Chondrocyte (in vitro differentiated cells): ENCODE measurements at regions not wholly inside any gene's neighbourhood (a gene's known extent, or its start where the extent isn't known, plus 50 kb on each side); places are given as distances from the start of the nearest gene placed in this dataset.

ENCODE experiments used
- DNase-seq: peaks from one replicate; pipeline ENCODE4 v3.0.0; 2021; ENCODE audit warnings: mixed read lengths, low spot score
- H3K27ac Mint-ChIP-seq: one replicate; pipeline ENCODE4 v1.8.0; 2021; ENCODE audit warnings: mild to moderate bottlenecking, moderate library complexity, mixed read lengths; ENCODE audit not compliant: unreplicated experiment
- H3K27me3 Mint-ChIP-seq: 2 replicates; pipeline ENCODE4 v1.8.0; 2021; ENCODE audit warnings: low read depth, mixed read lengths
- H3K36me3 Mint-ChIP-seq: 2 replicates; pipeline ENCODE4 v1.8.0; 2021; ENCODE audit warnings: low read depth, mixed read lengths
- H3K4me1 Mint-ChIP-seq: 2 replicates; pipeline ENCODE4 v1.8.0; 2021; ENCODE audit warnings: low read depth, mild to moderate bottlenecking, mixed read lengths
- H3K4me3 Mint-ChIP-seq: one replicate; pipeline ENCODE4 v1.8.0; 2021; ENCODE audit warnings: mild to moderate bottlenecking, moderate library complexity, mixed read lengths; ENCODE audit not compliant: unreplicated experiment
- H3K9me3 Mint-ChIP-seq: 2 replicates; pipeline ENCODE4 v1.8.0; 2021; ENCODE audit warnings: low read depth, mixed read lengths
- TF ChIP-seq, protein P1 (sequence below): fragments of 200-600 bp; sonication (generic); IDR thresholded peaks from 2 replicates; pipeline ENCODE4 v1.5.0; 2021; ENCODE audit warnings: antibody characterized with exemption, mild to moderate bottlenecking, moderate library complexity

- peaks cover 2% of the 10 kb centered on the region for H3K27me3 Mint-ChIP-seq
- H3K4me3 Mint-ChIP-seq, result no peak overlapping the region
- no peak for DNase-seq
- TF ChIP-seq, protein P1, sequence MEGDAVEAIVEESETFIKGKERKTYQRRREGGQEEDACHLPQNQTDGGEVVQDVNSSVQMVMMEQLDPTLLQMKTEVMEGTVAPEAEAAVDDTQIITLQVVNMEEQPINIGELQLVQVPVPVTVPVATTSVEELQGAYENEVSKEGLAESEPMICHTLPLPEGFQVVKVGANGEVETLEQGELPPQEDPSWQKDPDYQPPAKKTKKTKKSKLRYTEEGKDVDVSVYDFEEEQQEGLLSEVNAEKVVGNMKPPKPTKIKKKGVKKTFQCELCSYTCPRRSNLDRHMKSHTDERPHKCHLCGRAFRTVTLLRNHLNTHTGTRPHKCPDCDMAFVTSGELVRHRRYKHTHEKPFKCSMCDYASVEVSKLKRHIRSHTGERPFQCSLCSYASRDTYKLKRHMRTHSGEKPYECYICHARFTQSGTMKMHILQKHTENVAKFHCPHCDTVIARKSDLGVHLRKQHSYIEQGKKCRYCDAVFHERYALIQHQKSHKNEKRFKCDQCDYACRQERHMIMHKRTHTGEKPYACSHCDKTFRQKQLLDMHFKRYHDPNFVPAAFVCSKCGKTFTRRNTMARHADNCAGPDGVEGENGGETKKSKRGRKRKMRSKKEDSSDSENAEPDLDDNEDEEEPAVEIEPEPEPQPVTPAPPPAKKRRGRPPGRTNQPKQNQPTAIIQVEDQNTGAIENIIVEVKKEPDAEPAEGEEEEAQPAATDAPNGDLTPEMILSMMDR, result no peak
- H3K4me1 Mint-ChIP-seq, result no peaks in the 10 kb centered on the region
- no peaks in the 10 kb centered on the region for H3K36me3 Mint-ChIP-seq
- no peak overlapping the region for H3K27ac Mint-ChIP-seq
- H3K9me3 Mint-ChIP-seq, result no peaks in the 10 kb centered on the region
Measured at GRCh38 chr13:81304121-81304659, 963.3 kb upstream of the SPRY2 start.

DNA sequence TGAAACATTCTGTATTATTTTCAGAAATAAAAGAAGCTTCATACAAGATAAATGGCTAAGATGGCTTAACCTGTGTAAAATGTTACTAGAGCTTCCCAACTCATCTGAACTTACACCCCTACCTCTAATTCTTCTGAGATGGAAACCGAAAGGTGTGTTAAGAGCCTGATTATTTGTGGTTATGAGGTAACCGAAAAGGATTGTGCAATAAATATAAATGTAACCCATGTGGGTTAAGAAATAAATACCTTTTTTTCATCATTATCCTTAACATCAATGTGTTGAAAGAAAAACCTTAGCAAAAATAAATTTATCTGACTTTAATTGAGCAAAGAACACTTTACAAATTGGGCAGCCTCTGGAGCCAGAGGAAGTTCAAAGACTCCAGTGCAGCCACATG, 961.8 kb upstream of the SPRY2 start:
- no peaks in the 10 kb centered on the region for H3K9me3 Mint-ChIP-seq
- peaks cover 2% of the 10 kb centered on the region for H3K27me3 Mint-ChIP-seq
- TF ChIP-seq, protein P1, result no peak
- no peak for DNase-seq
- no peaks in the 10 kb centered on the region for H3K36me3 Mint-ChIP-seq
- no peaks in the 10 kb centered on the region for H3K4me1 Mint-ChIP-seq
- no peak overlapping the region for H3K27ac Mint-ChIP-seq
- no peak overlapping the region for H3K4me3 Mint-ChIP-seq

DNA sequence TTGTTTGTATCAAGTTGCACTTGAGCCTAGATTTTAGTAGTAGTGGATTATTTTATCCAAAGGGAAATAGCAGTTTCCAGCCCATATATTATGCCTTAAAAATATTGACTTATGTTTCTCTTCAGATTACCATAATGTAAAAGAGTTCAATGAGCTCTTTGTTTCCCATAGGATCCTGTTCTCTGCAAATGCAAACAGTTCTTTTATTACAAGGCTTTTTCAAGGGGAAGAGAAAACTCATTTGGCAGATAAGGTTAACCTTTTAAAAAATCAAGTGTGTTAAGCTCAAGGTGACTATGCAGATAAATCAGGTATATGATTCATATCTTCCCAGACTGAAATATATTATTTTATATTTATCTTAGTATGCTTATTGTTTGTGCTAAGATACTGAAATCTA, 961.2 kb upstream of the SPRY2 start:
- H3K9me3 Mint-ChIP-seq, result no peaks in the 10 kb centered on the region
- TF ChIP-seq, protein P1, result no peak
- no peaks in the 10 kb centered on the region for H3K36me3 Mint-ChIP-seq
- no peak overlapping the region for H3K4me3 Mint-ChIP-seq
- DNase-seq, result no peak
- H3K4me1 Mint-ChIP-seq, result no peaks in the 10 kb centered on the region
- no peak overlapping the region for H3K27ac Mint-ChIP-seq
- no peaks in the 10 kb centered on the region for H3K27me3 Mint-ChIP-seq

GRCh38 chr13:81295177-81295576, 954.3 kb upstream of the SPRY2 start:
- H3K4me1 Mint-ChIP-seq, result no peaks in the 10 kb centered on the region
- no peaks in the 10 kb centered on the region for H3K36me3 Mint-ChIP-seq
- no peaks in the 10 kb centered on the region for H3K27me3 Mint-ChIP-seq
- no peaks in the 10 kb centered on the region for H3K9me3 Mint-ChIP-seq
- TF ChIP-seq, protein P1, result no peak
- H3K4me3 Mint-ChIP-seq, result no peak overlapping the region
- DNase-seq, result no peak
- no peak overlapping the region for H3K27ac Mint-ChIP-seq

DNA sequence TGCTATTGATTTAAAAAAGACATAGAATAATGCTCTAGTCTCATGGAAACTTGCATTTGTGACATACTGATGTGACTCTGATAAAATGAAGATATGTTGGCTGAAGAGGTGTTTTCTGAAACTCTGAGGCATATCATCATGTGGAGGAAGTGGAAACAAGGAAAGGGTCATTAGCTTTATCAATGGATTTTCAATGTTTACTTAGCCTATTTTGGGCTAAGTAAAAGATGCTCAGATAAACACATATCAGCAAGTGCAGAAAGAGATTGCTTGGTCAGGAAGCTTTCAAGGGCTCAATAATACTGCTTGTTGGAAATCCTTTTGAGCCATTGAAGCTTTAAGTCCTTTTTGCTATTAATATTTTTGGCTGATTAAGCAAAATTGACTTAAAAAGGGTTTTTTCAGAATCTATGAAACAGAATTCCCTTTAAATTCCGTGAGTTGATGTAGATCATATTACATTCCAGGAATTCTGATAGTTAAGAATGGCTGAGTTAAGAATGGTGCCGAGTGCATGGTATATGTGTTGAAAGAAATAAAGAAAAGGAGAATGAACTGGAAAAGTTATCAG, 952.8 kb upstream of the SPRY2 start:
- Mint-ChIP-seq H3K27me3 (no peaks in the 10 kb centered on the region), H3K9me3 (no peaks in the 10 kb centered on the region), H3K4me1 (no peaks in the 10 kb centered on the region), H3K36me3 (no peaks in the 10 kb centered on the region), H3K4me3 (no peak overlapping the region), H3K27ac (no peak overlapping the region)
- TF ChIP-seq, protein P1, result no peak
- DNase-seq, result no peak
